ENCODE measurements at regions not wholly inside any gene's neighbourhood (a gene's known extent, or its start where the extent isn't known, plus 50 kb on each side); places are given as distances from the start of the nearest gene placed in this dataset.

GRCh38 chrX:76915836-76916235 is 488.3 kb downstream of the MAGEE1 start:
- TF ChIP-seq TFE3 (CRISPR knock-in tag; IDR thresholded peaks at IDR 0.05) (no peak), E2F1 (CRISPR knock-in tag; IDR thresholded peaks at IDR 0.05) (no peak), EZH2 (conservative IDR thresholded peaks at IDR 0.05; ENCODE audit: low read depth, low read length) (no peak), MEIS2 (CRISPR knock-in tag; IDR thresholded peaks at IDR 0.05) (no peak), MYC (CRISPR knock-in tag; IDR thresholded peaks at IDR 0.05; ENCODE audit: borderline replicate concordance) (no peak), HIVEP1 (CRISPR knock-in tag; IDR thresholded peaks at IDR 0.05) (no peak), SP2 (CRISPR knock-in tag; IDR thresholded peaks at IDR 0.05) (no peak), MXI1 (IDR thresholded peaks at IDR 0.05; ENCODE audit: borderline replicate concordance, low read depth, low read length) (no peak), AKNA (CRISPR knock-in tag; IDR thresholded peaks at IDR 0.05; ENCODE audit: borderline replicate concordance) (no peak)
